Right forelimb (tissue), 1 donor: ENCODE measurements at regions not wholly inside any gene's neighbourhood (a gene's known extent, or its start where the extent isn't known, plus 50 kb on each side); places are given as distances from the start of the nearest gene placed in this dataset.
"Not testable (repeated sequence)": the region's sequence is repeated elsewhere in the genome, so short reads cannot be mapped to it uniquely, and the experiment has no call there.

ENCODE experiments used
- DNase-seq: peaks from one replicate; pipeline ENCODE4 v3.0.0-alpha.2; 2018

GRCh38 chr11:39807904-39808303, 1651.5 kb downstream of the LRRC4C start:
- DNase-seq: no peak

- DNase-seq: no peak
These were observed 1652.8 kb downstream of the LRRC4C start for GRCh38 chr11:39806652-39807051.

GRCh38 chr11:39804271-39804670, 1655.2 kb downstream of the LRRC4C start:
- no peak for DNase-seq

- no peak for DNase-seq
These were observed 1672.8 kb downstream of the LRRC4C start for GRCh38 chr11:39786682-39787081.

GRCh38 chr11:39786281-39786680, 1673.2 kb downstream of the LRRC4C start:
- DNase-seq: no peak

- no peak for DNase-seq
These were observed 1674.6 kb downstream of the LRRC4C start for GRCh38 chr11:39784873-39785272.

GRCh38 chr11:39780131-39780530, 1679.3 kb downstream of the LRRC4C start:
- no peak for DNase-seq

GRCh38 chr11:39777035-39777434, 1682.4 kb downstream of the LRRC4C start:
- no peak for DNase-seq

GRCh38 chr11:39772525-39773137, 1686.8 kb downstream of the LRRC4C start:
- no peak for DNase-seq

GRCh38 chr11:39768214-39768613, 1691.2 kb downstream of the LRRC4C start:
- DNase-seq: no peak

GRCh38 chr11:39745401-39745800, 1714.1 kb downstream of the LRRC4C start:
- DNase-seq: no peak

- no peak for DNase-seq
These were observed 1718.4 kb downstream of the LRRC4C start for GRCh38 chr11:39741066-39741465.

GRCh38 chr11:39736351-39736750, 1723.1 kb downstream of the LRRC4C start:
- DNase-seq: not testable (repeated sequence)

GRCh38 chr11:39732001-39732400, 1727.5 kb downstream of the LRRC4C start:
- DNase-seq: no peak

GRCh38 chr11:39725081-39725480, 1734.4 kb downstream of the LRRC4C start:
- DNase-seq: no peak

- DNase-seq: no peak
These were observed 1735.0 kb downstream of the LRRC4C start for GRCh38 chr11:39724404-39724803.

- no peak for DNase-seq
These were observed 1746.9 kb downstream of the LRRC4C start for GRCh38 chr11:39712581-39712980.

- DNase-seq: no peak
These were observed 1768.6 kb downstream of the LRRC4C start for GRCh38 chr11:39690856-39691255.

GRCh38 chr11:39683951-39684554, 1775.4 kb downstream of the LRRC4C start:
- no peak for DNase-seq

GRCh38 chr11:39683288-39683950, 1776.0 kb downstream of the LRRC4C start:
- no peak for DNase-seq

- DNase-seq: no peak
These were observed 1778.0 kb downstream of the LRRC4C start for GRCh38 chr11:39681428-39681827.

- no peak for DNase-seq
These were observed 1780.5 kb downstream of the LRRC4C start for GRCh38 chr11:39678996-39679395.

- no peak for DNase-seq
These were observed 1784.3 kb downstream of the LRRC4C start for GRCh38 chr11:39675171-39675570.

GRCh38 chr11:39674761-39675160, 1784.7 kb downstream of the LRRC4C start:
- no peak for DNase-seq
